BLaER1 (cell line): ENCODE measurements at regions not wholly inside any gene's neighbourhood (a gene's known extent, or its start where the extent isn't known, plus 50 kb on each side); places are given as distances from the start of the nearest gene placed in this dataset.

ENCODE experiments used
- H3K27ac ChIP-seq: shearing (Covaris generic); formaldehyde crosslinking; 2 replicates; pipeline ENCODE4 v1.8.1; 2022
- H3K27me3 ChIP-seq: shearing (Covaris generic); formaldehyde crosslinking; 2 replicates; pipeline ENCODE4 v1.8.1; 2022
- H3K36me3 ChIP-seq: shearing (Covaris generic); formaldehyde crosslinking; 2 replicates; pipeline ENCODE4 v1.8.1; 2022
- H3K4me1 ChIP-seq: shearing (Covaris generic); formaldehyde crosslinking; 2 replicates; pipeline ENCODE4 v1.8.1; 2022
- H3K4me2 ChIP-seq: shearing (Covaris generic); formaldehyde crosslinking; 2 replicates; pipeline ENCODE4 v1.8.1; 2022
- H3K4me3 ChIP-seq: shearing (Covaris generic); formaldehyde crosslinking; 2 replicates; pipeline ENCODE4 v1.8.1; 2022
- H3K9ac ChIP-seq: shearing (Covaris generic); formaldehyde crosslinking; 2 replicates; pipeline ENCODE4 v1.8.1; 2022
- H3K9me3 ChIP-seq: shearing (Covaris generic); formaldehyde crosslinking; 2 replicates; pipeline ENCODE4 v1.8.1; 2022
- H4K20me1 ChIP-seq: shearing (Covaris generic); formaldehyde crosslinking; 2 replicates; pipeline ENCODE4 v1.8.1; 2022
- Cebpa-rat ChIP-seq: shearing (Covaris generic); IDR thresholded peaks from 2 replicates; pipeline ENCODE4 v1.8.1; 2022

DNA sequence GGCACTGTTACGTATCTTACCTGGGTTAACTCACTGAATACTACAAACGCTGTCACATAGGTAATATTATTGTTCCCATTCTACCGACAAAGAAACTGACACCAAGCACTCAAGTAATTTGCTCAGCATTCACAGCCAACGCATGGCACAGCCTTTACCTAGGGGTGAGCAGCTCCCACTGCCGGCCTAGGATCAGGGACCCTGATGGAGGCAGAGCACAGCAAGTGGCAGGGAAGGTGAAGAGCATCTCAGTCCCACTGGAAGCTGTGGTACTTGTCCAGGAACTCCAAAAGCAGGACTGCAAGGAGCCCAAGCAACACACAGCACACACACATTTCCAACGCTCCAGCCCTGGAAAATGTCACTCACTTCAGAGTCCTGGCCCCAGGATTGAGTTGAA is 111.8 kb upstream of the CDKN3 start:
- H4K20me1 ChIP-seq, result no peaks in the 10 kb centered on the region
- no peak for TF ChIP-seq Cebpa-rat
- H3K4me1 ChIP-seq, result peaks cover 5% of the 10 kb centered on the region; the same call in 1 of the 2 replicates
- no peak overlapping the region for H3K4me3 ChIP-seq
- H3K9me3 ChIP-seq, result peaks cover 16% of the 10 kb centered on the region
- H3K27me3 ChIP-seq, result no peaks in the 10 kb centered on the region
- no peaks in the 10 kb centered on the region for H3K36me3 ChIP-seq
- H3K4me2 ChIP-seq, result no peak overlapping the region
- no peak overlapping the region for H3K9ac ChIP-seq
- no peak overlapping the region for H3K27ac ChIP-seq

DNA sequence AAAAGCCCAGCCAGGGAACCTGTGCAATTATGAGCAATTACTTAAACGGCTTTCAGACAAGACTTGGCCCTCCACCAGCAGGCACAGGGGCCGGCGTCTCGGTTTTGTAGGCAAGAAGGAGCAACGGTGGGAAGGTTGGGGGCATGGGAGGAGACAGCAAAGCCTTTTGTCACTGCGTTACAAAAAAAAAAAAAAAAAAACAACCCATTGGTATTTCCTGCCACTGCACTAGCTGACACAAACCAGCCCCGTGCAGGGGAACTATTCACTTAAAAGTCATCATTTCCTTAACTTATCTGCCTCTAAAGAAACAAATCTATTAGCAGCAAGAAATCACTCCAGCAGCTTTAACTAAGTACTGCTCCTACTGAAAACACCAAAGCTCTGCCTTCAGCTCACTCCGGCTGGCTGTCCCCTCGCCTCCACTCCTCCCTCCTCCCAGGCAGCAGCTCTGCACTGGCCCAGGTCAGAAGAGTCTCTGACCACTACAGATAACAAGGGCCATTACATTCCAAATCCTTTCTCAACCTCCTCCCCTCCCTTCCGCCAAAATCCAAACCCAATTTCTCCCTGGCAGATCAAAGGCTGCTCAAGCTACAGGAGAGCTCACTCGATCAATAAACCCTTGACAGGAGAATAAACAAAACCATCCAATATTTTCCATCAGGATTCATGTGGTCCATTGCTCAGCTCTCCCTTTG is 105.2 kb upstream of the CDKN3 start:
- no peaks in the 10 kb centered on the region for H3K9me3 ChIP-seq
- H4K20me1 ChIP-seq, result no peaks in the 10 kb centered on the region
- no peak overlapping the region for H3K9ac ChIP-seq
- H3K36me3 ChIP-seq, result no peaks in the 10 kb centered on the region
- peaks cover 5% of the 10 kb centered on the region; the same call in 1 of the 2 replicates for H3K4me1 ChIP-seq
- H3K27me3 ChIP-seq, result no peaks in the 10 kb centered on the region
- H3K4me3 ChIP-seq, result no peak overlapping the region
- H3K4me2 ChIP-seq, result no peak overlapping the region
- no peak for TF ChIP-seq Cebpa-rat
- no peak overlapping the region for H3K27ac ChIP-seq

- Histone ChIP-seq H3K9ac (no peak overlapping the region), H3K4me2 (no peak overlapping the region), H3K4me1 (peaks cover 15% of the 10 kb centered on the region), H3K27ac (no peak overlapping the region), H3K36me3 (no peaks in the 10 kb centered on the region), H3K9me3 (no peaks in the 10 kb centered on the region), H3K4me3 (no peak overlapping the region), H4K20me1 (no peaks in the 10 kb centered on the region), H3K27me3 (no peaks in the 10 kb centered on the region)
- no peak for TF ChIP-seq Cebpa-rat
These were observed 102.0 kb upstream of the CDKN3 start for GRCh38 chr14:54294802-54295201.

- Histone ChIP-seq H4K20me1 (no peaks in the 10 kb centered on the region), H3K27ac (no peak overlapping the region), H3K4me1 (peaks cover 40% of the 10 kb centered on the region), H3K27me3 (no peaks in the 10 kb centered on the region), H3K36me3 (no peaks in the 10 kb centered on the region), H3K4me3 (no peak overlapping the region), H3K9me3 (no peaks in the 10 kb centered on the region), H3K9ac (no peak overlapping the region), H3K4me2 (peak overlapping the region; percentile 57)
- TF ChIP-seq Cebpa-rat, result no peak
These were observed 97.1 kb upstream of the CDKN3 start for GRCh38 chr14:54299410-54300363.

DNA sequence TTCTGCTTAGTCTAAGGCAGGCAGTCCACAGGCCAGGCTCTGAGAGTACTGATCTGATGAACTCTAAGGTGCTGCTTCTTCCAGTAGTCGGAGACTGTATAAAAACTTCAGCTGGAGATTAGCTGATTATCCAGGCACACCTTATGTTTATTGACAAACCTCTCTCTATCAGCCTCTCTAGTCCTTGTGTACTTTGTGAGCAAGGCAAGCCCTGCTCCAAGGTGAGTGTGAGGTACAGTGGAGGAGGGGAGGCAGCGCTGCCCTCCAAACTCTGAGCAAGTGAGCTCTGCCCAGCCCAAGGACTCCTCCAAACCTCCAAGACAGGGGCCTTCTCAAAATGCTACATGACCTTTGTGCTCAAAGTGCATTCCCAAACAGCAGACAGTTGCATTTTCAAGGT is 95.9 kb upstream of the CDKN3 start:
- H4K20me1 ChIP-seq, result no peaks in the 10 kb centered on the region
- H3K27ac ChIP-seq, result no peak overlapping the region
- H3K27me3 ChIP-seq, result no peaks in the 10 kb centered on the region
- no peak overlapping the region for H3K4me3 ChIP-seq
- H3K4me1 ChIP-seq, result peaks cover 40% of the 10 kb centered on the region
- peak overlapping the region; percentile 25 for H3K4me2 ChIP-seq
- TF ChIP-seq Cebpa-rat, result no peak
- H3K9me3 ChIP-seq, result no peaks in the 10 kb centered on the region
- no peak overlapping the region for H3K9ac ChIP-seq
- no peaks in the 10 kb centered on the region for H3K36me3 ChIP-seq

DNA sequence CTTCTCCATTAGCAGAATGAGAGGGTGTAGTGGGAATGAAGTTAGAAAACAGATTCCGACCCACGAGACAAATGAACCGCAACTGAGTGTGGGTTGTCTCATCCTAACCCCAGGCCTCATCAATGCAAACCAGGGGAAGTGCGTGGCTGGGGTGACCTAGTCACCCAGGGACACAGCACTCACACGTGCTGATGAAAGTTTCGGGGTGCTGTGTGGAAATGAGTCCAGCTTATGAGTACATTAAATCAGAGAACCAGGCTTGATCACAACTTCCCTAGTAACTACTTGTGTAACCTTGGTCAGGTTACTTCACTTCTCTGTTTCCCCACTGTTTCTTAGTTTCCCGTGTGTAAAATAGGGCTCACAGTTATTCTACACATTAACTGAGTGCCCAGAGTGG is 95.4 kb upstream of the CDKN3 start:
- H3K27ac ChIP-seq, result no peak overlapping the region
- H3K4me2 ChIP-seq, result peak overlapping the region; percentile 25
- no peaks in the 10 kb centered on the region for H3K9me3 ChIP-seq
- H3K9ac ChIP-seq, result no peak overlapping the region
- H3K4me1 ChIP-seq, result peaks cover 40% of the 10 kb centered on the region
- no peak for TF ChIP-seq Cebpa-rat
- no peak overlapping the region for H3K4me3 ChIP-seq
- H3K27me3 ChIP-seq, result no peaks in the 10 kb centered on the region
- no peaks in the 10 kb centered on the region for H3K36me3 ChIP-seq
- no peaks in the 10 kb centered on the region for H4K20me1 ChIP-seq

GRCh38 chr14:54306806-54307205 is 90.0 kb upstream of the CDKN3 start:
- no peak for TF ChIP-seq Cebpa-rat
- no peaks in the 10 kb centered on the region for H3K27me3 ChIP-seq
- H4K20me1 ChIP-seq, result no peaks in the 10 kb centered on the region
- H3K4me3 ChIP-seq, result no peak overlapping the region
- no peaks in the 10 kb centered on the region for H3K9me3 ChIP-seq
- no peak overlapping the region for H3K27ac ChIP-seq
- peaks cover 7% of the 10 kb centered on the region for H3K4me1 ChIP-seq
- H3K36me3 ChIP-seq, result no peaks in the 10 kb centered on the region
- H3K9ac ChIP-seq, result no peak overlapping the region
- H3K4me2 ChIP-seq, result no peak overlapping the region

GRCh38 chr14:54309615-54310014 is 87.2 kb upstream of the CDKN3 start:
- H3K27me3 ChIP-seq, result no peaks in the 10 kb centered on the region
- peaks cover 23% of the 10 kb centered on the region for H3K4me1 ChIP-seq
- H3K4me2 ChIP-seq, result no peak overlapping the region
- peaks cover 13% of the 10 kb centered on the region for H3K9me3 ChIP-seq
- no peaks in the 10 kb centered on the region for H4K20me1 ChIP-seq
- no peaks in the 10 kb centered on the region for H3K36me3 ChIP-seq
- no peak overlapping the region for H3K9ac ChIP-seq
- no peak for TF ChIP-seq Cebpa-rat
- no peak overlapping the region for H3K4me3 ChIP-seq
- H3K27ac ChIP-seq, result no peak overlapping the region

GRCh38 chr14:54310151-54310850 is 86.5 kb upstream of the CDKN3 start:
- H3K4me1 ChIP-seq, result peaks cover 30% of the 10 kb centered on the region
- H3K9ac ChIP-seq, result no peak overlapping the region
- H3K27ac ChIP-seq, result no peak overlapping the region
- no peak overlapping the region for H3K4me3 ChIP-seq
- H3K4me2 ChIP-seq, result no peak overlapping the region
- TF ChIP-seq Cebpa-rat, result no peak
- H3K27me3 ChIP-seq, result no peaks in the 10 kb centered on the region
- H4K20me1 ChIP-seq, result no peaks in the 10 kb centered on the region
- H3K36me3 ChIP-seq, result no peaks in the 10 kb centered on the region
- H3K9me3 ChIP-seq, result peaks cover 18% of the 10 kb centered on the region

GRCh38 chr14:54310851-54311228 is 86.0 kb upstream of the CDKN3 start:
- no peaks in the 10 kb centered on the region for H3K27me3 ChIP-seq
- H3K4me3 ChIP-seq, result no peak overlapping the region
- no peaks in the 10 kb centered on the region for H4K20me1 ChIP-seq
- no peak overlapping the region for H3K27ac ChIP-seq
- TF ChIP-seq Cebpa-rat, result no peak
- peaks cover 18% of the 10 kb centered on the region for H3K9me3 ChIP-seq
- no peaks in the 10 kb centered on the region for H3K36me3 ChIP-seq
- no peak overlapping the region for H3K9ac ChIP-seq
- peaks cover 35% of the 10 kb centered on the region for H3K4me1 ChIP-seq
- H3K4me2 ChIP-seq, result no peak overlapping the region
